NB4 (cell line): ENCODE measurements at regions not wholly inside any gene's neighbourhood (a gene's known extent, or its start where the extent isn't known, plus 50 kb on each side); places are given as distances from the start of the nearest gene placed in this dataset.

Source experiments
- MAX ChIP-seq: IDR thresholded peaks from 2 replicates; pipeline ENCODE4 v1.6.1; 2011; ENCODE audit warnings: low read depth, low read length
- TF ChIP-seq, protein P1 (sequence below): IDR thresholded peaks from one replicate; pipeline ENCODE4 v1.5.1; 2012; ENCODE audit warnings: low read depth, low read length

DNA sequence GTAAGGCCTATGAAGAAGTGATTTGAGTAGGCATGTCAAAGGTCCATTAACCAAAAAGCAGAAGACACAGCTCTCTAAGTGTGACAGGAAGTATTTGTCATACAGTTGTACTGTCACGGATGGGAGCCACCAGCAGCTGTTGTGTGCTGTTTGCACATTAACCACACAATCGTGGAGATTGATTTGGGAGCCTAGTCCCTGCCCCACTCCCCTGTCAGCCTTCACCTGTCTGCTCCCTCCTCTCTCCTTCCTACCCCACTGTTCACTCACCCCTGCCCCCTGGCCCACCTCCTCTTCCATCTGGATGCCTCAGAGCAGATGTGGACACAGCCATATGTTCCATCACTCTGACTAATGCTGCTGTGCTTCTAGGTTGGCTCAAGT, 124.7 kb upstream of the SPACA1 start:
- TF ChIP-seq, protein P1, sequence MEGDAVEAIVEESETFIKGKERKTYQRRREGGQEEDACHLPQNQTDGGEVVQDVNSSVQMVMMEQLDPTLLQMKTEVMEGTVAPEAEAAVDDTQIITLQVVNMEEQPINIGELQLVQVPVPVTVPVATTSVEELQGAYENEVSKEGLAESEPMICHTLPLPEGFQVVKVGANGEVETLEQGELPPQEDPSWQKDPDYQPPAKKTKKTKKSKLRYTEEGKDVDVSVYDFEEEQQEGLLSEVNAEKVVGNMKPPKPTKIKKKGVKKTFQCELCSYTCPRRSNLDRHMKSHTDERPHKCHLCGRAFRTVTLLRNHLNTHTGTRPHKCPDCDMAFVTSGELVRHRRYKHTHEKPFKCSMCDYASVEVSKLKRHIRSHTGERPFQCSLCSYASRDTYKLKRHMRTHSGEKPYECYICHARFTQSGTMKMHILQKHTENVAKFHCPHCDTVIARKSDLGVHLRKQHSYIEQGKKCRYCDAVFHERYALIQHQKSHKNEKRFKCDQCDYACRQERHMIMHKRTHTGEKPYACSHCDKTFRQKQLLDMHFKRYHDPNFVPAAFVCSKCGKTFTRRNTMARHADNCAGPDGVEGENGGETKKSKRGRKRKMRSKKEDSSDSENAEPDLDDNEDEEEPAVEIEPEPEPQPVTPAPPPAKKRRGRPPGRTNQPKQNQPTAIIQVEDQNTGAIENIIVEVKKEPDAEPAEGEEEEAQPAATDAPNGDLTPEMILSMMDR, result no peak
- no peak for TF ChIP-seq MAX
